RWPE2 (cell line): ENCODE measurements at regions not wholly inside any gene's neighbourhood (a gene's known extent, or its start where the extent isn't known, plus 50 kb on each side); places are given as distances from the start of the nearest gene placed in this dataset.

Experiments used
- ATAC-seq: fragments of 200-7000 bp; cut with Tn5 transposase; 3 replicates; pipeline ENCODE4 v1.9.1; 2021; ENCODE audit warnings: low read depth
- DNase-seq: peaks from one replicate; pipeline ENCODE4 v3.0.0-alpha.2; 2020; ENCODE audit warnings: low spot score
- H3K27ac ChIP-seq: fragments of 450-650 bp; 2 replicates; pipeline ENCODE4 v1.5.1; 2017; ENCODE audit warnings: mild to moderate bottlenecking; ENCODE audit not compliant: poor library complexity, severe bottlenecking
- H3K27me3 ChIP-seq: fragments of 250-450 bp; sonication (Bioruptor Pico); 2 replicates; pipeline ENCODE4 v1.5.1; 2021; ENCODE audit warnings: mild to moderate bottlenecking, moderate library complexity; ENCODE audit not compliant: insufficient read depth, poor library complexity, severe bottlenecking
- H3K36me3 ChIP-seq: fragments of 250-450 bp; sonication (Bioruptor Pico); 2 replicates; pipeline ENCODE4 v1.5.1; 2020; ENCODE audit warnings: low read depth, mild to moderate bottlenecking, moderate library complexity
- H3K4me1 ChIP-seq: fragments of 250-450 bp; sonication (Bioruptor Pico); 2 replicates; pipeline ENCODE4 v1.5.1; 2021; ENCODE audit warnings: mild to moderate bottlenecking, moderate library complexity; ENCODE audit not compliant: insufficient read depth, poor library complexity, severe bottlenecking
- H3K4me3 ChIP-seq: fragments of 250-450 bp; sonication (Bioruptor Pico); 2 replicates; pipeline ENCODE4 v1.5.1; 2021; ENCODE audit warnings: mild to moderate bottlenecking, moderate library complexity; ENCODE audit not compliant: severe bottlenecking
- H3K9me3 ChIP-seq: fragments of 250-450 bp; sonication (Bioruptor Pico); 2 replicates; pipeline ENCODE4 v1.5.1; 2021; ENCODE audit warnings: mild to moderate bottlenecking, moderate library complexity; ENCODE audit not compliant: severe bottlenecking
- TF ChIP-seq, protein P1 (sequence below): fragments of 450-650 bp; IDR thresholded peaks from one replicate; pipeline ENCODE4 v1.5.1; 2017; ENCODE audit warnings: mild to moderate bottlenecking, moderate library complexity; ENCODE audit not compliant: poor library complexity, severe bottlenecking

GRCh38 chr1:184865831-184866230, 108.5 kb downstream of the NIBAN1 start:
- Histone ChIP-seq H3K9me3 (no peaks in the 10 kb centered on the region), H3K27ac (no peak overlapping the region), H3K4me1 (peaks cover 15% of the 10 kb centered on the region), H3K36me3 (no peaks in the 10 kb centered on the region), H3K4me3 (no peak overlapping the region), H3K27me3 (no peaks in the 10 kb centered on the region)
- DNase-seq (no peak), ATAC-seq (no peak)
- TF ChIP-seq, protein P1, sequence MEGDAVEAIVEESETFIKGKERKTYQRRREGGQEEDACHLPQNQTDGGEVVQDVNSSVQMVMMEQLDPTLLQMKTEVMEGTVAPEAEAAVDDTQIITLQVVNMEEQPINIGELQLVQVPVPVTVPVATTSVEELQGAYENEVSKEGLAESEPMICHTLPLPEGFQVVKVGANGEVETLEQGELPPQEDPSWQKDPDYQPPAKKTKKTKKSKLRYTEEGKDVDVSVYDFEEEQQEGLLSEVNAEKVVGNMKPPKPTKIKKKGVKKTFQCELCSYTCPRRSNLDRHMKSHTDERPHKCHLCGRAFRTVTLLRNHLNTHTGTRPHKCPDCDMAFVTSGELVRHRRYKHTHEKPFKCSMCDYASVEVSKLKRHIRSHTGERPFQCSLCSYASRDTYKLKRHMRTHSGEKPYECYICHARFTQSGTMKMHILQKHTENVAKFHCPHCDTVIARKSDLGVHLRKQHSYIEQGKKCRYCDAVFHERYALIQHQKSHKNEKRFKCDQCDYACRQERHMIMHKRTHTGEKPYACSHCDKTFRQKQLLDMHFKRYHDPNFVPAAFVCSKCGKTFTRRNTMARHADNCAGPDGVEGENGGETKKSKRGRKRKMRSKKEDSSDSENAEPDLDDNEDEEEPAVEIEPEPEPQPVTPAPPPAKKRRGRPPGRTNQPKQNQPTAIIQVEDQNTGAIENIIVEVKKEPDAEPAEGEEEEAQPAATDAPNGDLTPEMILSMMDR = no peak

DNA sequence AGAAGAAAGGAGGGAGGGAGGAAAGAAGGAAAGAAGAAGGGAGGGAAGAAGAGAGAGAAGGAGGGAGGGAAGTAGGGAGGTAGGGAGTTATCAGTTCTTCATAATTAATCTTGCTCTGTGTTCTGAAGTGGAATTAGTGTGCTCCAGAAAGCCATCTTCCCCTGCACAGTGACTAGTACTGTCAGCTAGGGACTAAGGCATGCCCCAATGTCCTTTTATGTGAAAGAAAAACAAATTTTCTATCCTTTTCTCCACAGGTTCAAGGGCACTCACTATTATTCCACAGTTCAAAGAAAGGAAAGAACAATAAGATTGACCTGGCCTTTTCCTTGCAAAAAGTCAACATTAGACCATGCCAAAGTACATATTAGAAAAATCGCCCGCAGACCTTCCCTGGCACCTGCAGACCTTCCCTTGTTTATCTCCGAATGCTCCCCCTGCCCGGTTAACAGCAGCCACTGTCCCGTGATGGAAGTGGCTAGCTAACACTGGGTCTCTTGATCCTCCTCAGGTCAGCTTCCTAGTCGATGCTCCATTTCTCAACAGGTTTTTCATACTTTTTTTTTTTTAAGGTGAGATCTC, 107.2 kb upstream of the EDEM3 start:
- Histone ChIP-seq H3K27me3 (no peaks in the 10 kb centered on the region), H3K4me3 (no peak overlapping the region), H3K4me1 (peaks cover 3% of the 10 kb centered on the region), H3K36me3 (no peaks in the 10 kb centered on the region), H3K27ac (no peak overlapping the region), H3K9me3 (no peaks in the 10 kb centered on the region)
- TF ChIP-seq, protein P1 = no peak
- DNase-seq (no peak), ATAC-seq (no peak)

DNA sequence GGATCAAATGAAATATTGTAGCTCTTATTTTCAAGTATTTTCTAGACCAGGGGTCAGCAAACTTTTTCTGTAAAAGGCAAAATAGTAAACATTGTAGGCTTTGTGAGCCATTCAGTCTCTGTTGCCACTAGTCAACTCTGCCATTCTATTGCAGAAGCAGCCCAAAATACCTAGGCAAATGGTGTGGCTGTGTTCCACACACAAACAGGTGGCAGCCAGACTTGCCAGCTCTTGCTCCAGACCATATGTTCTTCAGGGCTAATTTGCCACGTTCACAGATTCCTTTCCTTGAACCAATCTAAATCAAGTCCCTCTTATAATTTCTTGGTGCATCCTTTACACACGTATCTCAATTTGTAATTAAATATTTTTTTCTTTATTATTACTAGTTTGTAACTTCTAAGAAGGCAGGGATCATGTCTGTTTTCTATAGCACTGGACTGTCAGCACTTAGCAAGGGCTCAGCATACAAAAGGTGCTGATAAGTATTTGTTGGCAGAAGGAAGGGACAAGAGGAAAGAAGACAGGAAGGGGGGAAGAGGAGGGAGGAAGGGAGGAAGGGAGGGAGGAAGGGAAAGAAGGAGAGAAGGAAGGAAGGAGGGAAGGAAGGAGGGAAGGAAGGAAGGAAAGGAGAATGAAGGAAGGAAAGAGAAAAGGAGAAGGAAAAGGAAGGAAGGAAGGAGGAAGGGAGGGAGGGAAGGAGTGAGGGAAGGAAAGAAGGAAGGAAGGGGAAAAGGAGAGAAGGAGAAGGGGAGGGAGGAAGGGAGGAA, 106.5 kb upstream of the EDEM3 start:
- no peaks in the 10 kb centered on the region for H3K4me1 ChIP-seq
- H3K4me3 ChIP-seq = no peak overlapping the region
- DNase-seq (no peak), ATAC-seq (no peak)
- no peaks in the 10 kb centered on the region for H3K36me3 ChIP-seq
- no peaks in the 10 kb centered on the region for H3K9me3 ChIP-seq
- TF ChIP-seq, protein P1 = no peak
- no peaks in the 10 kb centered on the region for H3K27me3 ChIP-seq
- no peak overlapping the region for H3K27ac ChIP-seq

GRCh38 chr1:184860535-184860934, 105.9 kb upstream of the EDEM3 start:
- TF ChIP-seq, protein P1 = no peak
- H3K9me3 ChIP-seq = no peaks in the 10 kb centered on the region
- H3K4me1 ChIP-seq = no peaks in the 10 kb centered on the region
- ATAC-seq = no peak
- no peaks in the 10 kb centered on the region for H3K27me3 ChIP-seq
- H3K36me3 ChIP-seq = no peaks in the 10 kb centered on the region
- no peak for DNase-seq
- no peak overlapping the region for H3K4me3 ChIP-seq
- no peak overlapping the region for H3K27ac ChIP-seq
